ENCODE measurements at regions not wholly inside any gene's neighbourhood (a gene's known extent, or its start where the extent isn't known, plus 50 kb on each side); places are given as distances from the start of the nearest gene placed in this dataset.

DNA sequence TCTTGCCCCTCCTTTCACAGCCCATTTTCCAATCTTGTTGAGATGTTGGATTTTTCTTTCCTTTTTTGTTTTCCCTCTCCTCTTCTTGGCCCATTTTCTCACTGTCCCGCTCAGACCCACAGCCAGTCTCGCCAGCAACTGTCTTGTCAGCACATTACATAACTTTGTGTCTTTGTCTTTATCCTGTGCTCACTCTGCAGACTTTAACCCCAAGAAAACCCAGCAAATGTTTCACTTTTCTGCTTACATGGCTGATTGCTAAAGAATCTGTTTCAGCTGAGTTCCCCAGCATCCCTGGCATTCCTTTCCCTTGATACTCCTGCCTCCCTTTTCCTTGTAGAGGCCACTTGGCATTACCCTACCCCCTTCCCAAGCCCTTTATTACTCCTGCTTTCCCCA, 74.6 kb downstream of the ZNF648 start (continued):
- TF ChIP-seq RXRA (IDR thresholded peaks at IDR 0.05) (no peak), JUND (IDR thresholded peaks at IDR 0.05) (no peak), FOXA2 (IDR thresholded peaks at IDR 0.05) (no peak)
- TF ChIP-seq, protein P1, sequence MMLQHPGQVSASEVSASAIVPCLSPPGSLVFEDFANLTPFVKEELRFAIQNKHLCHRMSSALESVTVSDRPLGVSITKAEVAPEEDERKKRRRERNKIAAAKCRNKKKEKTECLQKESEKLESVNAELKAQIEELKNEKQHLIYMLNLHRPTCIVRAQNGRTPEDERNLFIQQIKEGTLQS (IDR thresholded peaks at IDR 0.05) = no peak

DNA sequence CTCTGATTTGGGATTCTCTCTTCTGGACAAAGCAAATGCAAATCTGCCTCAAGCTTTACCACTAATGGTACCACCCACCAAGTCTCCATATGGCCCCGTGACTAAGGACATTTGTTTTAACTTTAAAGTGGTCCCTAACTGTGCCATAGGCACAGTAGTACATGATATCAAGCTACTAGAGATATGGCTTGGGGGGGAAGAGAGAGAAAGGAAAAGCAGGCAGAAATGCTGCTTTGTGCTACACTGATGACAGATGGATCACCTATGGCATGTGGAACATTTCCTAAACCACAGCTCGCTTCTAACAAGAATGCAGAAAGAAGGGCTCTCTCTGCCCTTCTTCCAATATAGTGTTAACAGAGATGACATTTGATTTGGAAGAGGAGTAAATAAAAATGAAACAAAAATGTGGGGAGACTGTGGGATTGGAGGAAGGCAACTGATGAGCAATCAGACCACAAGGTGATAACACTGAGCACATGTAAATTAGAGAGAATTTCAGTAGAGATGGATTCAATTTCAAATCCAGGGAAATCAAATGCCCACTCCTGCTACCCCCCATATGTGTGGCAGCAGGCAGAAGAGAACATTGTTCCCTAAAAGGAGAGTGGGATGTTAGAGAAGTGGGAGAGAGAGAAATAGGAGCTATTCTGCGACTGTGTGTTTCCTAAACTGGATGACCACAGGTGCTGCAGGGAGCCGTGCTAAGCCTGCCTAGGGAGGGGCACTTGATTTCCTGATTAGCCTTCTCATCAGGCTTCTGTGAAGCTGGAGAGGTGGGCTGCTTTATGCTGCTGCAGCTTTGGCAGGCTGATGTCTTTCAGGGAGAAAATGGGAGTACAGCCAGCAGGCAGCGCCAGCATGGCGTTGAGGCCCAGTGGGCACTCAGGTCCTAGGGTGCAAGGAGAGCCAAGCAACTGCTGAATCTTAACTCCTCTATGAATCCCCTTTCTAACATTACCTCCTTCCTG, 75.3 kb downstream of the ZNF648 start:
- Histone ChIP-seq H3K4me1 (ENCODE audit: control insufficient read depth in 4 of 4, insufficient read depth in 4 of 4, low read length in 3 of 4) (no peaks in the 10 kb centered on the region), H3K9ac (ENCODE audit: low read depth in 1 of 2, low read length in 2 of 2) (no peak overlapping the region), H3K27me3 (ENCODE audit: control insufficient read depth in 4 of 4, insufficient read depth in 4 of 4, low read length in 3 of 4) (no peaks in the 10 kb centered on the region), H3K4me3 (ENCODE audit: low read depth in 1 of 3, low read length in 3 of 3) (no peak overlapping the region), H3K9me3 (ENCODE audit: control insufficient read depth in 4 of 4, low read length in 3 of 4) (no peaks in the 10 kb centered on the region), H3K36me3 (ENCODE audit: control insufficient read depth in 4 of 4, insufficient read depth in 3 of 4, low read depth in 1 of 4, low read length in 3 of 4) (no peaks in the 10 kb centered on the region), H3K27ac (ENCODE audit: low read depth in 1 of 2, low read length in 2 of 2) (no peak overlapping the region)
- no peak for DNase-seq (ENCODE audit: low spot score)
- WGBS = 69% methylated on average over 6 of the region's 6 CpGs
- TF ChIP-seq HNF4A (conservative IDR thresholded peaks at IDR 0.05) (no peak), EGR1 (IDR thresholded peaks at IDR 0.05; ENCODE audit: low read depth in 2 of 2) (no peak), YY1 (IDR thresholded peaks at IDR 0.05) (no peak), JUND (IDR thresholded peaks at IDR 0.05) (no peak), HNF4G (IDR thresholded peaks at IDR 0.05) (no peak)
- TF ChIP-seq, protein P2, sequence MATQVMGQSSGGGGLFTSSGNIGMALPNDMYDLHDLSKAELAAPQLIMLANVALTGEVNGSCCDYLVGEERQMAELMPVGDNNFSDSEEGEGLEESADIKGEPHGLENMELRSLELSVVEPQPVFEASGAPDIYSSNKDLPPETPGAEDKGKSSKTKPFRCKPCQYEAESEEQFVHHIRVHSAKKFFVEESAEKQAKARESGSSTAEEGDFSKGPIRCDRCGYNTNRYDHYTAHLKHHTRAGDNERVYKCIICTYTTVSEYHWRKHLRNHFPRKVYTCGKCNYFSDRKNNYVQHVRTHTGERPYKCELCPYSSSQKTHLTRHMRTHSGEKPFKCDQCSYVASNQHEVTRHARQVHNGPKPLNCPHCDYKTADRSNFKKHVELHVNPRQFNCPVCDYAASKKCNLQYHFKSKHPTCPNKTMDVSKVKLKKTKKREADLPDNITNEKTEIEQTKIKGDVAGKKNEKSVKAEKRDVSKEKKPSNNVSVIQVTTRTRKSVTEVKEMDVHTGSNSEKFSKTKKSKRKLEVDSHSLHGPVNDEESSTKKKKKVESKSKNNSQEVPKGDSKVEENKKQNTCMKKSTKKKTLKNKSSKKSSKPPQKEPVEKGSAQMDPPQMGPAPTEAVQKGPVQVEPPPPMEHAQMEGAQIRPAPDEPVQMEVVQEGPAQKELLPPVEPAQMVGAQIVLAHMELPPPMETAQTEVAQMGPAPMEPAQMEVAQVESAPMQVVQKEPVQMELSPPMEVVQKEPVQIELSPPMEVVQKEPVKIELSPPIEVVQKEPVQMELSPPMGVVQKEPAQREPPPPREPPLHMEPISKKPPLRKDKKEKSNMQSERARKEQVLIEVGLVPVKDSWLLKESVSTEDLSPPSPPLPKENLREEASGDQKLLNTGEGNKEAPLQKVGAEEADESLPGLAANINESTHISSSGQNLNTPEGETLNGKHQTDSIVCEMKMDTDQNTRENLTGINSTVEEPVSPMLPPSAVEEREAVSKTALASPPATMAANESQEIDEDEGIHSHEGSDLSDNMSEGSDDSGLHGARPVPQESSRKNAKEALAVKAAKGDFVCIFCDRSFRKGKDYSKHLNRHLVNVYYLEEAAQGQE (IDR thresholded peaks at IDR 0.05) = no peak
- TF ChIP-seq, protein P1 (IDR thresholded peaks at IDR 0.05) = no peak
- TF ChIP-seq, protein P3, sequence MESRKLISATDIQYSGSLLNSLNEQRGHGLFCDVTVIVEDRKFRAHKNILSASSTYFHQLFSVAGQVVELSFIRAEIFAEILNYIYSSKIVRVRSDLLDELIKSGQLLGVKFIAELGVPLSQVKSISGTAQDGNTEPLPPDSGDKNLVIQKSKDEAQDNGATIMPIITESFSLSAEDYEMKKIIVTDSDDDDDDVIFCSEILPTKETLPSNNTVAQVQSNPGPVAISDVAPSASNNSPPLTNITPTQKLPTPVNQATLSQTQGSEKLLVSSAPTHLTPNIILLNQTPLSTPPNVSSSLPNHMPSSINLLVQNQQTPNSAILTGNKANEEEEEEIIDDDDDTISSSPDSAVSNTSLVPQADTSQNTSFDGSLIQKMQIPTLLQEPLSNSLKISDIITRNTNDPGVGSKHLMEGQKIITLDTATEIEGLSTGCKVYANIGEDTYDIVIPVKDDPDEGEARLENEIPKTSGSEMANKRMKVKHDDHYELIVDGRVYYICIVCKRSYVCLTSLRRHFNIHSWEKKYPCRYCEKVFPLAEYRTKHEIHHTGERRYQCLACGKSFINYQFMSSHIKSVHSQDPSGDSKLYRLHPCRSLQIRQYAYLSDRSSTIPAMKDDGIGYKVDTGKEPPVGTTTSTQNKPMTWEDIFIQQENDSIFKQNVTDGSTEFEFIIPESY (IDR thresholded peaks at IDR 0.05) = no peak

DNA sequence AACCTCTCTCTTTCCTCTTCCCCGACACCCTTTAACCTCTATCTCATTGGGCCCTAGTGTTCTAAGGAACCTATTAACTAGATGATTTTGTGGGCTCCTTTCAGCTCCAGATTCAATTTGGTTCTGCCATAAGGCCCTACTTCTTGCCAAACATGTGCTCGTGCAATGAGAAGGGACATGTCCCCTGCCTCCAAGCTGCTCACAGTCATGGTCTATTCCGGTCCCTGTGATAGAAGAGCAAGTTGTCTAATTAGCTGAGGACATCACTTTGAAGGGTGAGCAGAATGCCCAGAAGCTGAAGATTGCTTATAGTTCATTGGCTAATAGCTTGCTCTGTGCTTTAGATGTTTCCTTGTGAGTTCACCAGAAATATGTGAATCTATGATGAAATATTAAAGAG, 76.2 kb downstream of the ZNF648 start:
- H3K4me1 ChIP-seq (ENCODE audit: control insufficient read depth in 4 of 4, insufficient read depth in 4 of 4, low read length in 3 of 4) = no peaks in the 10 kb centered on the region
- H3K9ac ChIP-seq (ENCODE audit: low read depth in 1 of 2, low read length in 2 of 2) = no peak overlapping the region
- H3K9me3 ChIP-seq (ENCODE audit: control insufficient read depth in 4 of 4, low read length in 3 of 4) = no peaks in the 10 kb centered on the region
- no peak for DNase-seq (ENCODE audit: low spot score)
- 89% methylated on average over 3 of the region's 3 CpGs for WGBS
- no peak overlapping the region for H3K4me3 ChIP-seq (ENCODE audit: low read depth in 1 of 3, low read length in 3 of 3)
- H3K36me3 ChIP-seq (ENCODE audit: control insufficient read depth in 4 of 4, insufficient read depth in 3 of 4, low read depth in 1 of 4, low read length in 3 of 4) = no peaks in the 10 kb centered on the region
- H3K27ac ChIP-seq (ENCODE audit: low read depth in 1 of 2, low read length in 2 of 2) = no peak overlapping the region
- no peaks in the 10 kb centered on the region for H3K27me3 ChIP-seq (ENCODE audit: control insufficient read depth in 4 of 4, insufficient read depth in 4 of 4, low read length in 3 of 4)
- no peak for TF ChIP-seq FOXA1 (IDR thresholded peaks at IDR 0.05)
- TF ChIP-seq, protein P3 (IDR thresholded peaks at IDR 0.05) = no peak
- no peak for TF ChIP-seq RAD21 (IDR thresholded peaks at IDR 0.05)
- no peak for TF ChIP-seq RXRA (IDR thresholded peaks at IDR 0.05)
- TF ChIP-seq, protein P2 (IDR thresholded peaks at IDR 0.05) = no peak
- no peak for TF ChIP-seq HNF4A (conservative IDR thresholded peaks at IDR 0.05)
- TF ChIP-seq FOXA2 (IDR thresholded peaks at IDR 0.05) = no peak
- TF ChIP-seq, protein P4, sequence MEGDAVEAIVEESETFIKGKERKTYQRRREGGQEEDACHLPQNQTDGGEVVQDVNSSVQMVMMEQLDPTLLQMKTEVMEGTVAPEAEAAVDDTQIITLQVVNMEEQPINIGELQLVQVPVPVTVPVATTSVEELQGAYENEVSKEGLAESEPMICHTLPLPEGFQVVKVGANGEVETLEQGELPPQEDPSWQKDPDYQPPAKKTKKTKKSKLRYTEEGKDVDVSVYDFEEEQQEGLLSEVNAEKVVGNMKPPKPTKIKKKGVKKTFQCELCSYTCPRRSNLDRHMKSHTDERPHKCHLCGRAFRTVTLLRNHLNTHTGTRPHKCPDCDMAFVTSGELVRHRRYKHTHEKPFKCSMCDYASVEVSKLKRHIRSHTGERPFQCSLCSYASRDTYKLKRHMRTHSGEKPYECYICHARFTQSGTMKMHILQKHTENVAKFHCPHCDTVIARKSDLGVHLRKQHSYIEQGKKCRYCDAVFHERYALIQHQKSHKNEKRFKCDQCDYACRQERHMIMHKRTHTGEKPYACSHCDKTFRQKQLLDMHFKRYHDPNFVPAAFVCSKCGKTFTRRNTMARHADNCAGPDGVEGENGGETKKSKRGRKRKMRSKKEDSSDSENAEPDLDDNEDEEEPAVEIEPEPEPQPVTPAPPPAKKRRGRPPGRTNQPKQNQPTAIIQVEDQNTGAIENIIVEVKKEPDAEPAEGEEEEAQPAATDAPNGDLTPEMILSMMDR (IDR thresholded peaks at IDR 0.05; ENCODE audit: low read depth, low read length, missing input control) = no peak
- no peak for TF ChIP-seq EGR1 (IDR thresholded peaks at IDR 0.05; ENCODE audit: low read depth in 2 of 2)
- TF ChIP-seq SP1 (IDR thresholded peaks at IDR 0.05) = no peak

All from liver (tissue), 8 donors.